NCI-H2227 (cell line): ENCODE measurements at regions not wholly inside any gene's neighbourhood (a gene's known extent, or its start where the extent isn't known, plus 50 kb on each side); places are given as distances from the start of the nearest gene placed in this dataset.
A peak's percentile ranks its signal among the peaks of the same experiment; 100 is the strongest.

Experiments used
- DNase-seq: peaks from one replicate; lab custom pipeline; 2025; ENCODE audit not compliant: unreplicated experiment; lab: John Stamatoyannopoulos, UW

- no peak for DNase-seq
Measured at GRCh38 chr5:54859316-54859715, 126.1 kb downstream of the ESM1 start.

- DNase-seq: no peak
Measured at GRCh38 chr5:54854883-54855581, 130.4 kb downstream of the ESM1 start.

GRCh38 chr5:54852007-54852406 is 133.4 kb downstream of the ESM1 start:
- no peak for DNase-seq

- no peak for DNase-seq
Measured at GRCh38 chr5:54851449-54851848, 133.9 kb downstream of the ESM1 start.

- peak; percentile 74 for DNase-seq
Measured at GRCh38 chr5:54848581-54848980, 136.8 kb downstream of the ESM1 start.

- no peak for DNase-seq
Measured at GRCh38 chr5:54845567-54845941, 139.8 kb downstream of the ESM1 start.

GRCh38 chr5:54844905-54845566 is 140.4 kb downstream of the ESM1 start:
- DNase-seq: peak; percentile 35

GRCh38 chr5:54844266-54844665 is 141.1 kb downstream of the ESM1 start:
- no peak for DNase-seq

GRCh38 chr5:54841481-54841880 is 143.9 kb downstream of the ESM1 start:
- no peak for DNase-seq

- DNase-seq: peak; percentile 22
Measured at GRCh38 chr5:54838843-54839242, 146.6 kb downstream of the ESM1 start.

GRCh38 chr5:54837981-54838380 is 147.4 kb downstream of the ESM1 start:
- no peak for DNase-seq

- DNase-seq: no peak
Measured at GRCh38 chr5:54837093-54837492, 148.3 kb downstream of the ESM1 start.

- no peak for DNase-seq
Measured at GRCh38 chr5:54835647-54836046, 149.7 kb downstream of the ESM1 start.

GRCh38 chr5:54834121-54834842 is 151.1 kb downstream of the ESM1 start:
- no peak for DNase-seq

- no peak for DNase-seq
Measured at GRCh38 chr5:54833590-54833989, 151.8 kb downstream of the ESM1 start.

- no peak for DNase-seq
Measured at GRCh38 chr5:54832858-54833257, 152.5 kb downstream of the ESM1 start.

GRCh38 chr5:54832045-54832444 is 153.3 kb downstream of the ESM1 start:
- DNase-seq: no peak

- no peak for DNase-seq
Measured at GRCh38 chr5:54831233-54831632, 154.2 kb downstream of the ESM1 start.

- DNase-seq: no peak
Measured at GRCh38 chr5:54829676-54830535, 155.5 kb downstream of the ESM1 start.

- DNase-seq: no peak
Measured at GRCh38 chr5:54829102-54829501, 156.3 kb downstream of the ESM1 start.

- no peak for DNase-seq
Measured at GRCh38 chr5:54828151-54828550, 157.2 kb downstream of the ESM1 start.
